PFSK-1 (cell line): ENCODE measurements at regions not wholly inside any gene's neighbourhood (a gene's known extent, or its start where the extent isn't known, plus 50 kb on each side); places are given as distances from the start of the nearest gene placed in this dataset.

Experiments used
- FOXP2 ChIP-seq: optimal IDR thresholded peaks from 2 replicates; pipeline ENCODE3; 2011; ENCODE audit warnings: borderline replicate concordance, control low read depth, inconsistent platforms; ENCODE audit not compliant: insufficient read depth; ENCODE audit errors: extremely low read length, extremely low read depth
- POLR2AphosphoS5 ChIP-seq: IDR thresholded peaks from 2 replicates; pipeline ENCODE4 v1.6.1; 2012; ENCODE audit warnings: low read depth, mild to moderate bottlenecking, control low read depth, low read length, moderate library complexity
- SIN3A ChIP-seq: IDR thresholded peaks from 2 replicates; pipeline ENCODE4 v1.6.1; 2012; ENCODE audit warnings: mild to moderate bottlenecking, low read length, moderate library complexity, borderline replicate concordance; ENCODE audit not compliant: insufficient read depth
- TAF1 ChIP-seq: IDR thresholded peaks from 2 replicates; pipeline ENCODE4 v1.6.1; 2012; ENCODE audit warnings: low read length, control low read depth, borderline replicate concordance; ENCODE audit not compliant: insufficient read depth
- TF ChIP-seq, protein P1 (sequence below), 2 experiments: IDR thresholded peaks; 2 replicates each; pipeline versions ENCODE4 v1.6.1 to v1.8.0; 2011 to 2012; ENCODE audit warnings: low read depth in 2 of 2, low read length in 2 of 2, control low read depth in 1 of 2, inconsistent platforms in 1 of 2, mild to moderate bottlenecking in 1 of 2, moderate library complexity in 1 of 2; ENCODE audit not compliant: insufficient read depth in 1 of 2

DNA sequence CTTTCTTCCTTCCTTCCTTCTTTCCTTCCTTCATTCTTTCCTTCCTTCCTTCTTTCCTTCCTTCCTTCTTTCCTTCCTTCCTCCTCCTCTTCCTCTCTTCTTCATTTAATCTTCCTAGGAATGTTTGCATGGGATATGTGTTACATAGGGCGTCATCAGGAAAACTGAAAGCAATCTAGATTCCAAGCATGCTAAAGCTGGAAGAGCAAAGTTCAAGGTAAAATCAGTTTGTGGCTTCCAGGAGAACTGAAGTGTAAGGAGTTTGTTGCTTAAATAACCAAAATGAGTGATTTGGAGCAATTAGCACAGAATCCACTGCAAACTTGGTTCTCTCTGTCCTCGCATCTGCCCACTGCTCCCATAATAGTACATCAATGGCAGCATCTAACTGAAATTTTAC is 716.2 kb downstream of the GBE1 start:
- TF ChIP-seq POLR2AphosphoS5 (no peak), FOXP2 (no peak), TAF1 (no peak), SIN3A (no peak)
- TF ChIP-seq, protein P1, sequence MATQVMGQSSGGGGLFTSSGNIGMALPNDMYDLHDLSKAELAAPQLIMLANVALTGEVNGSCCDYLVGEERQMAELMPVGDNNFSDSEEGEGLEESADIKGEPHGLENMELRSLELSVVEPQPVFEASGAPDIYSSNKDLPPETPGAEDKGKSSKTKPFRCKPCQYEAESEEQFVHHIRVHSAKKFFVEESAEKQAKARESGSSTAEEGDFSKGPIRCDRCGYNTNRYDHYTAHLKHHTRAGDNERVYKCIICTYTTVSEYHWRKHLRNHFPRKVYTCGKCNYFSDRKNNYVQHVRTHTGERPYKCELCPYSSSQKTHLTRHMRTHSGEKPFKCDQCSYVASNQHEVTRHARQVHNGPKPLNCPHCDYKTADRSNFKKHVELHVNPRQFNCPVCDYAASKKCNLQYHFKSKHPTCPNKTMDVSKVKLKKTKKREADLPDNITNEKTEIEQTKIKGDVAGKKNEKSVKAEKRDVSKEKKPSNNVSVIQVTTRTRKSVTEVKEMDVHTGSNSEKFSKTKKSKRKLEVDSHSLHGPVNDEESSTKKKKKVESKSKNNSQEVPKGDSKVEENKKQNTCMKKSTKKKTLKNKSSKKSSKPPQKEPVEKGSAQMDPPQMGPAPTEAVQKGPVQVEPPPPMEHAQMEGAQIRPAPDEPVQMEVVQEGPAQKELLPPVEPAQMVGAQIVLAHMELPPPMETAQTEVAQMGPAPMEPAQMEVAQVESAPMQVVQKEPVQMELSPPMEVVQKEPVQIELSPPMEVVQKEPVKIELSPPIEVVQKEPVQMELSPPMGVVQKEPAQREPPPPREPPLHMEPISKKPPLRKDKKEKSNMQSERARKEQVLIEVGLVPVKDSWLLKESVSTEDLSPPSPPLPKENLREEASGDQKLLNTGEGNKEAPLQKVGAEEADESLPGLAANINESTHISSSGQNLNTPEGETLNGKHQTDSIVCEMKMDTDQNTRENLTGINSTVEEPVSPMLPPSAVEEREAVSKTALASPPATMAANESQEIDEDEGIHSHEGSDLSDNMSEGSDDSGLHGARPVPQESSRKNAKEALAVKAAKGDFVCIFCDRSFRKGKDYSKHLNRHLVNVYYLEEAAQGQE (IDR thresholded peaks at IDR 0.05; ENCODE audit: insufficient read depth in 1 of 2, low read depth in 2 of 2, low read length in 2 of 2): no peak

DNA sequence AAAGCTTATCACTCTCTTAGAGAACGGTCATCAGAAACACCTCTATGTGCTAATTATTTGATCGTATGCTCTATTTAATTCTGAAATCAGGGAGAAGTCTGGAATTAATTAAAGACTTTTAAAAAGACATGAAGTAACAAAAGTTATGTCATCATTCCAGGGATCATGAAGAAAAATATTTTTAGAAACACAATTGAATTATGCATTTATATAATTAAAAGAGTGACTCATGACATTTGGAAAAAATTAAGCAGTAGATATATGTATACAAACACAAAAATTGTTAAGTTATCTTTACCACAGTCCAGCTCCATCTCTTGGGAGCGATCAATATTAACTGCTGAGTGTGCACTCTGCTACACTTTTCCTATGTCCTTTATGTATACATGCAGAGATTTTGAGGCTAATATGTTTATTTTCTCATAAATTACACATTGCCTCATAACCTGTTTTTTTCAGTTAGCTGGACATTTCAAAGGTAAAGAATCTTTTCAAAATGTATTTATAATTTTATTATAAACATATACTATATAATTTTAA is 717.7 kb downstream of the GBE1 start:
- TF ChIP-seq, protein P1 (IDR thresholded peaks at IDR 0.05; ENCODE audit: insufficient read depth in 1 of 2, low read depth in 2 of 2, low read length in 2 of 2): no peak
- no peak for TF ChIP-seq SIN3A

- TF ChIP-seq FOXP2 (no peak), POLR2AphosphoS5 (no peak), SIN3A (no peak), TAF1 (no peak)
- TF ChIP-seq, protein P1 (IDR thresholded peaks at IDR 0.05; ENCODE audit: insufficient read depth in 1 of 2, low read depth in 2 of 2, low read length in 2 of 2): no peak
Observed at GRCh38 chr3:81043009-81043408, 718.4 kb downstream of the GBE1 start.

DNA sequence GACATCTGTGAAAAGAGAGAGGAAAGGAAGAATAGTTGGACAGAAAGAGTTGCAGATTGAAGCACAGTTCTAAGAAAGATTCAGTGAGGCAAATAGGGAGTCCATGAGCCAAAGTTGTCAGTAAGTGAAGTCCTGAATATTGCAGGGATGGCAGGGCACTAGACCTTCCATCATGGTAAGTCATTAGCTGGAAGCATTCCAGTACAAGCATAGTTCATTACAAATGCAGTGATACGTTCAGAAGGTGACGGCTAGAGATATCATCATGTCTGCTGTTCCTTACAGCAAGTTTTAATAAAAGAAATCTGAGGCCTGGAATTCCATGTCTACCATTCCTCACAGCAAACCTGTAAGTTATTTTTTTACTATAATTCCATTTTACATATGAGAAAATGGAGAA is 720.1 kb downstream of the GBE1 start:
- TF ChIP-seq TAF1 (no peak), SIN3A (no peak), POLR2AphosphoS5 (no peak), FOXP2 (no peak)
- TF ChIP-seq, protein P1 (IDR thresholded peaks at IDR 0.05; ENCODE audit: insufficient read depth in 1 of 2, low read depth in 2 of 2, low read length in 2 of 2): no peak

DNA sequence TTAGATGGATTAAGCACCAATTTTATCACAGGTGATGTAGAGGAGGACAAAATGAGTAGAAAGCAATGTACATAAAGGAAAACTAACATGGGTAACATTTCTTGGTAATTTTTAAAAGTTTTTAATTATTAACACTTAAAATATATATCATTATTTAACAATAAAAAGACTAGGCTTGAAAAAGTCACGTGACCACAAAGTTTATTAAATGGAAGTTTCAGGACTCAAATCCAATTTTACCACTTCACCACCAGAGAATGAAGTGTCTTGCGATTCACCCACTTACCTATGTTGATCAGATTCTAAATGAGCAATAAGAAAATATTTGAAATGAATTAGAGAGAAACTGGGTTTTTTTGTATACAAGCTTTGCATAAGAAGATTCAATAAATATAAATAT is 721.3 kb downstream of the GBE1 start:
- no peak for TF ChIP-seq POLR2AphosphoS5
- TF ChIP-seq, protein P1 (IDR thresholded peaks at IDR 0.05; ENCODE audit: insufficient read depth in 1 of 2, low read depth in 2 of 2, low read length in 2 of 2): no peak
- no peak for TF ChIP-seq TAF1
- no peak for TF ChIP-seq FOXP2
- TF ChIP-seq SIN3A: no peak
